Small intestine (tissue), 7 donors: ENCODE measurements at regions not wholly inside any gene's neighbourhood (a gene's known extent, or its start where the extent isn't known, plus 50 kb on each side); places are given as distances from the start of the nearest gene placed in this dataset.

Experiments
- DNase-seq, 2 donors: peaks; one replicate each; pipeline versions ENCODE4 v3.0.0 to v3.0.0-alpha.2; 2013
- FAIRE-seq: peaks from 2 replicates; lab custom pipeline; 2012; peaks lifted over from hg19 to GRCh38; lab: Jason Lieb, UNC
- H3K27ac ChIP-seq, 3 donors: one replicate each; pipeline ENCODE4 v1.5.1; 2013; ENCODE audit warnings: low read length in 2 of 3, mild to moderate bottlenecking in 2 of 3, control low read depth in 1 of 3, inconsistent platforms in 1 of 3, low read depth in 1 of 3, moderate library complexity in 1 of 3
- H3K27me3 ChIP-seq, 3 donors: one replicate each; pipeline ENCODE4 v1.6.1; 2013; ENCODE audit warnings: low read length in 3 of 3, inconsistent platforms in 1 of 3; ENCODE audit not compliant: control insufficient read depth in 3 of 3, insufficient read depth in 3 of 3
- H3K36me3 ChIP-seq, 3 donors: one replicate each; pipeline ENCODE4 v1.6.1; 2013; ENCODE audit warnings: low read length in 3 of 3, inconsistent platforms in 1 of 3, low read depth in 1 of 3, mild to moderate bottlenecking in 1 of 3, moderate library complexity in 1 of 3; ENCODE audit not compliant: control insufficient read depth in 3 of 3, insufficient read depth in 2 of 3
- H3K4me1 ChIP-seq, 3 donors: one replicate each; pipeline ENCODE4 v1.6.1; 2013; ENCODE audit warnings: low read length in 2 of 3, inconsistent platforms in 1 of 3, low read depth in 1 of 3, mild to moderate bottlenecking in 1 of 3, moderate library complexity in 1 of 3; ENCODE audit not compliant: control insufficient read depth in 3 of 3, insufficient read depth in 2 of 3
- H3K4me3 ChIP-seq, 3 donors: one replicate each; pipeline ENCODE4 v1.5.1; 2013; ENCODE audit warnings: low read length in 3 of 3, control low read depth in 1 of 3, inconsistent platforms in 1 of 3, low read depth in 1 of 3, mild to moderate bottlenecking in 1 of 3, moderate library complexity in 1 of 3
- H3K9me3 ChIP-seq, 2 donors: one replicate each; pipeline ENCODE4 v1.6.1; 2013; ENCODE audit warnings: low read depth in 1 of 2, low read length in 1 of 2; ENCODE audit not compliant: control insufficient read depth in 2 of 2, insufficient read depth in 1 of 2
- WGBS, 3 donors: extraction: QIAGEN DNeasy Blood & Tissue Kit; methylation state at CpG; one replicate each; pipeline ENCODE4 v1.1.7; 2013; 5-methylcytosine and 5-hydroxymethylcytosine counted together
- donor health status: healthy with polysubstance abuse.
- donor health status: control.
- donor health status: control.
- donor health status: Bipolar disorder and iron deficiency.
- donor health status: healthy.

GRCh38 chr10:47238331-47239095 lies 61.5 kb upstream of the GDF10 start:
- H3K27me3 ChIP-seq: no peaks in the 10 kb centered on the region
- H3K36me3 ChIP-seq: no peaks in the 10 kb centered on the region
- H3K4me1 ChIP-seq: no peaks in the 10 kb centered on the region
- no peaks in the 10 kb centered on the region for H3K9me3 ChIP-seq
- no peak for DNase-seq
- no peak overlapping the region for H3K4me3 ChIP-seq
- no peak for FAIRE-seq
- H3K27ac ChIP-seq: no peak overlapping the region
- WGBS, 3 donors: 80 to 89% (median 89%) methylated on average over 7 of the region's 7 CpGs

- Histone ChIP-seq H3K27ac (no peak overlapping the region), H3K4me3 (no peak overlapping the region), H3K27me3 (no peaks in the 10 kb centered on the region), H3K4me1 (no peaks in the 10 kb centered on the region), H3K9me3 (no peaks in the 10 kb centered on the region), H3K36me3 (no peaks in the 10 kb centered on the region)
- 51 to 74% (median 71%) methylated on average over 3 of the region's 3 CpGs for WGBS, 3 donors
- DNase-seq: no peak
- no peak for FAIRE-seq
Observed at GRCh38 chr10:47239211-47239610, 60.8 kb upstream of the GDF10 start.

GRCh38 chr10:47240173-47240572 lies 59.8 kb upstream of the GDF10 start:
- no peak for DNase-seq
- Histone ChIP-seq H3K27me3 (no peaks in the 10 kb centered on the region), H3K4me3 (no peak overlapping the region), H3K36me3 (no peaks in the 10 kb centered on the region), H3K27ac (no peak overlapping the region), H3K4me1 (no peaks in the 10 kb centered on the region), H3K9me3 (no peaks in the 10 kb centered on the region)
- 82 to 96% (median 90%) methylated on average over 1 of the region's 1 CpG for WGBS, 3 donors
- FAIRE-seq: no peak

GRCh38 chr10:47241256-47241655 lies 58.7 kb upstream of the GDF10 start:
- DNase-seq (no peak), FAIRE-seq (no peak)
- H3K4me1 ChIP-seq: no peaks in the 10 kb centered on the region
- H3K27me3 ChIP-seq: no peaks in the 10 kb centered on the region
- H3K4me3 ChIP-seq: no peak overlapping the region
- no peaks in the 10 kb centered on the region for H3K36me3 ChIP-seq
- 53 to 63% (median 55%) methylated on average over 2 of the region's 2 CpGs for WGBS, 3 donors
- H3K27ac ChIP-seq: no peak overlapping the region
- no peaks in the 10 kb centered on the region for H3K9me3 ChIP-seq

GRCh38 chr10:47241946-47242867 lies 57.8 kb upstream of the GDF10 start:
- no peaks in the 10 kb centered on the region for H3K27me3 ChIP-seq
- no peaks in the 10 kb centered on the region for H3K4me1 ChIP-seq
- DNase-seq: no peak
- WGBS, 3 donors: 75 to 83% (median 82%) methylated on average over 9 of the region's 9 CpGs
- H3K9me3 ChIP-seq: no peaks in the 10 kb centered on the region
- no peak overlapping the region for H3K4me3 ChIP-seq
- H3K27ac ChIP-seq: no peak overlapping the region
- H3K36me3 ChIP-seq: no peaks in the 10 kb centered on the region
- FAIRE-seq: no peak

GRCh38 chr10:47243356-47243755 lies 56.6 kb upstream of the GDF10 start:
- DNase-seq: no peak
- Histone ChIP-seq H3K4me3 (no peak overlapping the region), H3K9me3 (no peaks in the 10 kb centered on the region), H3K4me1 (no peaks in the 10 kb centered on the region), H3K27me3 (no peaks in the 10 kb centered on the region), H3K36me3 (no peaks in the 10 kb centered on the region), H3K27ac (no peak overlapping the region)
- 83 to 95% (median 92%) methylated on average over 4 of the region's 4 CpGs for WGBS, 3 donors
- FAIRE-seq: no peak

- no peaks in the 10 kb centered on the region for H3K9me3 ChIP-seq
- H3K27me3 ChIP-seq: no peaks in the 10 kb centered on the region
- no peaks in the 10 kb centered on the region for H3K4me1 ChIP-seq
- WGBS, 3 donors: 70 to 77% (median 75%) methylated on average over 4 of the region's 4 CpGs
- no peak overlapping the region for H3K4me3 ChIP-seq
- FAIRE-seq: no peak
- H3K27ac ChIP-seq: no peak overlapping the region
- no peaks in the 10 kb centered on the region for H3K36me3 ChIP-seq
- no peak for DNase-seq
Observed at GRCh38 chr10:47243791-47244190, 56.2 kb upstream of the GDF10 start.

GRCh38 chr10:47244560-47245500 lies 55.2 kb upstream of the GDF10 start:
- Histone ChIP-seq H3K4me3 (no peak overlapping the region), H3K4me1 (no peaks in the 10 kb centered on the region), H3K36me3 (no peaks in the 10 kb centered on the region), H3K27ac (no peak overlapping the region), H3K27me3 (no peaks in the 10 kb centered on the region), H3K9me3 (no peaks in the 10 kb centered on the region)
- WGBS, 3 donors: 78 to 86% (median 82%) methylated on average over 14 to 15 of the region's 15 CpGs
- FAIRE-seq (no peak), DNase-seq (no peak)
